Caki2 (cell line): ENCODE measurements at regions not wholly inside any gene's neighbourhood (a gene's known extent, or its start where the extent isn't known, plus 50 kb on each side); places are given as distances from the start of the nearest gene placed in this dataset.
A peak's percentile ranks its signal among the peaks of the same experiment; 100 is the strongest.
"Not testable (repeated sequence)": the region's sequence is repeated elsewhere in the genome, so short reads cannot be mapped to it uniquely, and the experiment has no call there.

ENCODE experiments used
- DNase-seq: peaks from one replicate; pipeline ENCODE4 v3.0.0-alpha.2; 2015; ENCODE audit warnings: low read depth
- in situ Hi-C: cut with HindIII; loops from 2 replicates; pipeline ENCODE4 v1.10.0; 2016; ENCODE audit warnings: low sequenced_read_pairs, low pct_unique_long_range_greater_than_20kb, mixed read lengths

DNA sequence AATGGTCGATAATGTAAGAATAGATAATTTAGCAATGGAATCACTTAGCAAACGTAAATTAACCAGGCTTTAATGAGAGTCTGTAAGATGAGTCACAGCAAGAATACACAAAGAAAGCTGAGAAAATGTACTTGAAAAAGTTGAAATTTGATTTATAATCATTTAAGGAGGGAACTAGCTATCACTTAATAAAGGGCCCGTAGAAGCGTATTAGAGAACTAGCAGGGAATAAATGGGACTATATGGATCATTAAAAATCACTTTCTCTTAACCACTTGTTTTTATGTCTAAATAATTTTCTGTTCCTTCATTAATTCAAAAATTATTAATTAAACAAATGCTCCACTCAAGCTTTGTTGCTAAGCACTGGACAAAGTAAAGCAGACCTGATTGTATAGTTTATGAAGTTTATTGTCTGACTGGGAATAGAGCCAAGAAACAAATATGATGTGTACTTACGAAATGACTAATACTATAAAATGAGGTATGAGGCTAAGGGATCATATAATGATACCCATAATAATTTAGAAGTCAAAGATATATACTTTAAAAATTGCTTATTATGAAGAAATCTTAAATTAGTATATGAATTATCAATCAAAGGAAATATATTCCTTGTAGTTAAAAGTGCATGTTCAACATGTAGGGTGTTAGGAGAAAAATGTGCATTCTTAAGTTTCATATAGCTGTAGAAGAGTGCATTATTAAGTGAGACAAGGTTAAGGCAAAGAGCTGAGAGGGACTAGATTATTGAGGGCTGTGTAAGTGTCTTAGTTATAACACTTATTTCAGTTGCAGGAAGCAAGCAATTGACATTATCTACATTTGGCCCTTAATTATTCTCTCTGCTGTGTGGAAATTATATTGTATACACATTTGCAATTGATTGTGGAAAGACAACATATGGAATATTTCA, 196.8 kb downstream of the PRDM9 start:
- no peak for DNase-seq
- in situ Hi-C loops = no loop called here

GRCh38 chr5:23717486-23717885, 210.1 kb downstream of the PRDM9 start:
- in situ Hi-C loops = no loop called here

DNA sequence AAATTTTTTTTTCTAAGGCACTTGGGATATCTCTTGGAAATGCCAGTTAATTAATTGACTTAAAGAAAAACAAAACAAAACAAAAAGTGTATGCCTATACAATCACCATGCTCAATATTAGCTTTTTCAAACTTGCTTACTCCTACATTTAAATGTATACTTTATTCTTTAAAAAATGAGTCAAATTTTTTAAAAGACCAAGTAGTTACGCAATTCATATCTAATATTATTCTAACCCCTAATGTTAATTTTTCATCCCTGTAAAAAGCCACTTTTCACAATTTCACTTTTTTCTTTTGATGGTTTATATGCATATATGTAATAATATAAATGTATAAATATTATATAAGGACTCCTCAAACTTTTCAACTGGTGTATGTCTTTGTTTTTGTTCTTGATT, 211.2 kb downstream of the PRDM9 start:
- in situ Hi-C loops = no loop called here
- DNase-seq = no peak

More at GRCh38 chr5:23717486-23717885, 210.1 kb downstream of the PRDM9 start:
- no peak for DNase-seq

GRCh38 chr5:23721336-23721735, 213.9 kb downstream of the PRDM9 start:
- in situ Hi-C loops = no loop called here
- DNase-seq = no peak

DNA sequence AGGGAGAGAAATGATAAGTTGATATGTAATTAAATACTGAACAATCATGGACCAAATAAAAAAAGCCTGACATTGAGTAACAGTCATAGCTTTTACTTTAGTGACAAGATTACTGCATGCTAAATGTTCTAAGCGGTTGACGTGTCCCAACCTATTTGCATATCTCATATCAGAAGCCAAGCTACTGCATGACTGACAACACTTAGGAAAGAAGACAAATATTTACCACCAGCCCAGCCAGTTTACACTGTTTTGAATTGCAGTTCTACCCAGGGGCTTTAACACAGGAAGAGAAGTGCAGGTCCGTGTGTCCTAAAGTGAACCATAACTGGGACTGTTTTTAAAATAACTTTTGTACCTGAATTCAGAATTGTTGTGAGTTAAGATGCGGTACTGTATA, 219.9 kb downstream of the PRDM9 start:
- in situ Hi-C loops = no loop called here

GRCh38 chr5:23730023-23730422, 222.6 kb downstream of the PRDM9 start:
- in situ Hi-C loops = no loop called here
- no peak for DNase-seq

More for the DNA sequence above, 219.9 kb downstream of the PRDM9 start:
- no peak for DNase-seq

- no peak for DNase-seq
- in situ Hi-C loops = no loop called here
Measured at GRCh38 chr5:23740029-23740428, 232.6 kb downstream of the PRDM9 start.

GRCh38 chr5:23742701-23743100, 235.3 kb downstream of the PRDM9 start:
- in situ Hi-C loops = no loop called here
- DNase-seq = no peak

DNA sequence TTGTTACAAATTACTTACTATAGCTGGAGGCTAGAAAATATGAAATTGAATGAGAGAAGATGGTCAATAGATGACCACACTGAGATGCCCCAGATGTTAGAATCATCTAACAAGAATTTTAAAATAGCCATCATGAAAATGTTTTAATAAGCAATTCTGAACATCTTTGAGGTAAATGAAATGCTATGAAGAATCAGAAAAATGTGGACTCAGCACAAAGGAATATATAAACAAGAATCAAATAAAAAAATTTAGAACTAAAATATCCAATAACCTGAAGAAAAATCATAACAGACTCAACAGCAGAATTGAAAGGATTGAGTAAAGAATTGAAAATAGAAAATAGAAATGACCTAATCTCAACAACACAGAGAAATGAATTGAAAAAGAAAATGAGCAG, 248.5 kb downstream of the PRDM9 start:
- no peak for DNase-seq
- in situ Hi-C loops = no loop called here

DNA sequence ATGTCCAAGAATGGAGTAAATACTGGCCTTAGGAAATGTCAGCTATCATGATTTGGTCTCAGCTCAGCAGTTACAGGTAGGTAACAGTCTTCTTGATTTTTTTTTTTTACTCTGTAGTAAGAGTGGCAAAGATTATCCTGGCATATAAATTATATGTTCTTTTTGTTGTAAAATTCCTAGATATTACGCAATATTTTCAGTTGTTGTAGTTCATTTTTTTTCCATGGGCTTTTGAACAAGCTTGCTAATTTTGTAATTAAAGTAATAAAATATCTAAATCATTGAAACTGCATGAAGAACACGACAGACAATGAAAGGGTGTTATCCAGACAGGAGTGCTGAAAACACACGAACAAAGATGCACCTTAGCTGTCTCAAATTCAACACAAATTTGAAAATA, 249.4 kb downstream of the PRDM9 start:
- in situ Hi-C loops = no loop called here
- no peak for DNase-seq

DNA sequence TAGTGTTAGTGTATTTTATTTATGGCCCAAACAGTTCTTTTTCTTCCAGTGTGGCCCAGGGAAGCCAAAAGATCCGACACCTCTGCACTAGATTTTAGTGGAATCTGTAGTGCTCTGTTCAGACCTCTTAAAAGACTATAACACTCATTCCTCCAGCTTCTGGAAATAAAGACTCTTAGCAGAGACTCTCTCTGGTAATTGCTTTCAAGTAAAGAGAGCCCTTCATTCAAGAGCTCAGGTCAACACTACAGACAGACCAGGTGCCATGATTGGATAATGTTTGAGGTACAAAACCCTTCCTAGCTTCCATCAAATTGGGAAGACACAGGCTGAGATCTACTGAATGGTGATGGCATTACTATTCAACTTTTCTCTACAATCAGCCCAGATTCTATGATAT, 255.8 kb downstream of the PRDM9 start:
- in situ Hi-C loops = no loop called here
- DNase-seq = no peak

GRCh38 chr5:23776684-23777083, 269.3 kb downstream of the PRDM9 start:
- in situ Hi-C loops = no loop called here
- no peak for DNase-seq

DNA sequence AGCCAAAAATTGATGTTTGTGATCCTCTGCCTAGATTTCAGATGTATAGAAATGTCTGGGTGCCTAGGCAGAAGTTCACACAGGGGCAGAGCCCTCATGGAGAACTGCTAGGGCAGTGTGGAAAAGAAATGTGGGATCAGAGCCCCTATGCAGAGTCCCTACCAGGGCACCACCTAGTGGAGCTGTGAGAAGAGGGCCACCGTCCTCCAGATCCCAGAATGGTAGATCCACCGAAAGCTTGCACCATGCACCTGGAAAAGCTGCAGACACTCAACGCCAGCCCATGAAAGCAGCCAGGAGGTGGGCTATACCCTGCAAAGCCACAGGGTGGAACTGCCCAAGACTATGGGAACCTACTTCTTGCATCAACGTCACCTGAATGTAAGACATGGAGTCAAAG, 292.9 kb downstream of the PRDM9 start:
- DNase-seq, in situ Hi-C loops: not testable (repeated sequence)

DNA sequence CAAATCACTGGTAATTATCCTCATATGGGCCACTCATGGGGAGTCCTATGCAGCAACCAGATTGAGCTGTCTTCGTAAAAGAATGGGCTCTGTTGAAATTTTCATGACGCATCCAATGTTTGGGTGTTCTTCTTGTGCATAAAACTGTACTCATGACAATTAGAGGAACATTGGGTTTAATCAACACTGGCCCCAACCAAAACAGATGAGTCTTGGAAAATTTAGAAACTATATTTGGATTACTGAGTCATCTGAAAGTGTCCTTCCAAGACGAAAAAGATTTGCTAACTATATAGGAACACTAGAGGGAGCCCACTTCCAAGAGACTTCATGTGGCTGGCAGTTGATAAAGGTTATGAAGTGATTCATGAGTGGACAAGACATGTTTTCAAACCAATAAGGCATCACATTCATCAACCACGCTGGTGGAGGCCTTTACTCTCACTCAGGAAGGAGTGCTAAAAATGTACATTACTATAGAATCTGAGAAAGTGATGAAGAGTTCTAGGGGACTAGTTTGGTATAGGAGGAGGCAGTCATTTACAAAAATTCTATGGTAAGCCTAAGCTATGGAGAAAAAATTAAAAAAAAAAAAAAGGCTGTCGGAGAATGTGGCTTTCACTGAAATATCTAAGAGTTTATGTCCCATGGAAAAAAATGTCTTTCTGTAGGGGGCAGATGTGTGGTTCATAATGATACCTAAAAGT, 313.5 kb downstream of the PRDM9 start:
- peak; percentile 46 for DNase-seq
- in situ Hi-C loops = no loop called here

DNA sequence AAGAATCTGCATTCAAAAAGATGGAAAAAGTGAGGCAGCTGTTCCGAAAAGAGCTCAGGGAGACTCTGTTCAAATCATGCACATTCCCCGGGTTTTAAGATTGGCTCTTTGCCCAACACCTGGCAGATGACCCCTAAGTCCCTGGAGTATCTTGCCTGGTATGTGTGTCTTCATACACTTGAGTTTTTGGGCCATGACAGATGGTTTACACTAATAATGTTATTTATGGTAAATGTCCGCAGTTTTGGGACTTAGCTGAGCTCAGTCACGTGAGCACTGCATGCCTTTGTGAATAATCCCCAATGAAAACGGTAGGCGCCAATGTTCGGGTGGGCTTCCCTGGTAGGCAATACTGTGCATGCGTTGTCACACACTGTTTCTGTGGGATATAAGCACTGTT, 316.1 kb downstream of the PRDM9 start:
- no peak for DNase-seq
- in situ Hi-C loops = no loop called here

DNA sequence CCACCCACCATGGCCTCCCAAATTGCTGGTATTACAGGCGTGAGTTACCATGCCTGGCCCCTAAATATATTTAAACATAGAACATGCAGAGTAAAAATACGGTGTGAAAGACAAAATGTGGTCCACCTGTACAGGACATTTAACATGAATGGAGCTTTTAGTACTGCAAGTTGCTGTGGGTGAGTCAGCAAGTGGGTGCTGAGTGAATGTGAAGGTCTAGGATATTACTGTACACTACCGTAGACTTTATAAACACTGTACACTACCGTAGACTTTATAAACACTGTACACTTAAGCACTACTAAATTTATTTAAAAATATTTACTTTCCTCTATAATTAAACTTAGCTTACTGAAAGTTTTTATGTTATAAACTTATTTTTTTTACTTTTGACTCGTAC, 317.8 kb downstream of the PRDM9 start:
- in situ Hi-C loops = no loop called here
- no peak for DNase-seq

DNA sequence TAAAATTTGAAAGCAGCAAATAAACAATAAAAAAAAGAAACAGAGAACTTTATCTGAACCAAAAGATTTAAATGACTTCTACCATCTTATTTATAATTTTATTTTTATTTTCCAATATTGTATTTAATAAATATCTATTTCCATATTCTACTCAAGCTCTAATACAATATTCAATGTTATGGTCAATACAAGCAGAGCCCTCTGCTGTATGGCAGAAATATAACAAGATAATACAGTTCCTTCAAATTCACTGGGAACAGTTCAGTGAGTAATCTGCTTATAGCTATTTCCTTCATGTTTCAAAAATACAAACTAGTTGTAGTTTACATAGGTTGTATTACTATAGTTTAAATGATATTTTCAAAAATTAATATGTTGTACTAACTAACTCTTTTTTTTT, 332.7 kb downstream of the PRDM9 start:
- in situ Hi-C loops = no loop called here
- no peak for DNase-seq

DNA sequence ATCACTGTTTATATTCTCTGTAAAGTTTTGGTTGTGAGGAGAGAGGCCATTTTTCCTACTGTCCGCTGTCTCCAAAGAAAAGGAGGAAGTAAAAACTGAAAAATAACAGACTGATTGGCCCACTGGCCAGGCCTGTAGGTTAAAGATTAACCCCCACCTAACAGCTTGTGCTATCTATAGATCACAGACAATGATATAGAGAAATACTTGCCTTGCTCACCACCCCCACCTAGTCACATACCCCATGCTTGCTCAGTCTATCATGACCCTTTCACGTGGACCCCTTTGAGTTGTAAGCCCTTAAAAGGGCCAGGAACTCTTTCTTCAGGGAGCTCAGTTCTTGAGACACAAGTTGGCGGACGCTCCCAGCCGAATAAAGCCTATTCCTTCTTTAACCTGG, 357.4 kb downstream of the PRDM9 start:
- in situ Hi-C loops = no loop called here
- peak; percentile 26 for DNase-seq

DNA sequence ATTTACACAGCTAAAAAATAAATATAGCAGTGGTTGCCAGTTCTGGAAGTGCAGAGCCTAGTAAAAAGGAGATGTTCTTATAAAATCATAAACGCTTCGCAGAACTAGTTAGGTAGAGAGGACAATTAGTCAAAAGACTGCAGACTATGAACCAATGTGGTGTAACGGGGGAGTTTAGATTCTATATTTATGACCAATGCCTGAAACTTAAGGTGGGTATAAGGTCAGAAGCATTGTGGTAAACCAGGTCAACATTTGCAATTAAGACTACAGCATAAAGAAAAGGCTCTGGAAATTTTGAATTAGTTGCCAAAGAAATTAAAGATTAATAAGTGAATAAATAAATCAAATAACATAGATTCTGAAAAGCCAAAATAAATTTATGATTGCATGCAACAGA, 370.4 kb downstream of the PRDM9 start:
- DNase-seq = no peak
- in situ Hi-C loops = no loop called here
